ENCODE measurements at regions not wholly inside any gene's neighbourhood (a gene's known extent, or its start where the extent isn't known, plus 50 kb on each side); places are given as distances from the start of the nearest gene placed in this dataset.

DNA sequence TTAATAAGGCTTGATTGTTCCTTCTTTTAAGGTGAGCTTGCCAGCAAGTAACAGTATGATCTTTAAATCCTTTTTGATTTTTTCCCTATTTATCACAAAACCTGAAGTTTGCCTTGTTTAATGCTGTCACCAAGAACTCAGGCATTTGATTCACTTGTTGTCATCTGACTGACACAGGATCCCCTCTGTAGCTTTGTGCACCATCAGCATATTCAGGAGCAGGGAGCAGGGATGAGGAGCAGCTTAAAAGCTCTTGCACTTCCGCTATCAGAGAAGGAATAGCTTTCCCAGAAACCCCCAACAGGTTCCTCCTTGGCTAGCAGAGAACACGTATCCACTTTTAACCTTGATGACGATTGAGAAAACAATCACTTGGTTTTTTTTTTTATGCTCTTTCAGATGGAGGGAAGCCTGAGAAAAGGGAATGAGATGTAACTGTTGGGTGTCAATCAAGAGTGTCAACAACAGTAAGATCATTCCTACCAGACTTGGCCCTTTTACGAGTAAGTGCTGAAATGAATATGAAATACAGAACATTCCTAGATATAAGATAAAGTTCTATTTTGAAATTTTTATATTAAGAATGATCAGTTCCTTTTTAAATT lies 433.1 kb upstream of the CDH18 start:
- no peak for DNase-seq (ENCODE audit: low read depth)
